Cardiac muscle cell (in vitro differentiated cells and primary cell): ENCODE measurements at regions not wholly inside any gene's neighbourhood (a gene's known extent, or its start where the extent isn't known, plus 50 kb on each side); places are given as distances from the start of the nearest gene placed in this dataset.
"Not testable (repeated sequence)": the region's sequence is repeated elsewhere in the genome, so short reads cannot be mapped to it uniquely, and the experiment has no call there.

Source experiments
- DNase-seq, 2 donors: peaks; one replicate each; pipeline versions ENCODE4 v3.0.0 to v3.0.0-alpha.2; 2010 to 2017; ENCODE audit warnings: low read depth in 1 of 2, low spot score in 1 of 2
- H3K27ac ChIP-seq: fragments of 200-600 bp; sonication (generic); 2 replicates; pipeline ENCODE4 v1.5.1; 2016
- H3K27me3 ChIP-seq: fragments of 200-600 bp; sonication (generic); 2 replicates; pipeline ENCODE4 v1.6.0; 2016; ENCODE audit warnings: control low read depth
- H3K36me3 ChIP-seq: fragments of 200-600 bp; sonication (generic); 2 replicates; pipeline ENCODE4 v1.5.1; 2016; ENCODE audit warnings: control low read depth
- H3K4me1 ChIP-seq: fragments of 200-600 bp; sonication (generic); 2 replicates; pipeline ENCODE4 v1.8.1; 2017; ENCODE audit warnings: low read depth, mild to moderate bottlenecking, mixed run types
- H3K4me3 ChIP-seq: fragments of 200-600 bp; sonication (generic); 2 replicates; pipeline ENCODE4 v1.5.1; 2016; ENCODE audit warnings: mild to moderate bottlenecking
- H3K9me3 ChIP-seq: fragments of 200-600 bp; sonication (generic); 2 replicates; pipeline ENCODE4 v1.5.1; 2017; ENCODE audit warnings: low read depth, mild to moderate bottlenecking, control low read depth
- TF ChIP-seq, protein P1 (sequence below): IDR thresholded peaks from 2 replicates; pipeline ENCODE4 v1.5.1; 2012; ENCODE audit warnings: low read depth, mild to moderate bottlenecking, low read length

DNA sequence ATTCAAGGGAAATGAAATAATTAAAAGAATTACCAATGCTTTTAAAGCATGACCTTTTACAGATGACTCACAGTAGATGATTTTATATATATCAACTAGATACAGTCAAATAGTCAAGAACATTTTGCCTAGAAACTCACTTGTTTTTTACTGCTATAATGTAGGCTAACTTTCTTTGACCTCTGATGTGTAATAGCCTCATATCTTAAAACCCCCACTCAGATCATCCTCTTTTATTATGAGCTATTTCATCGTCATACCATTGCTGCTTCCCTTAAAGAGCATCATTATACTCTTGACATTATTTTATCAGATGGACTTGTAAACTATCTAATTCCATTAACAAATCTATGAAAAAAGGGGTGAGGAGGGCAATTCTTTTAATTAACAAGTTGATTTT is 355.9 kb upstream of the AGA start:
- TF ChIP-seq, protein P1, sequence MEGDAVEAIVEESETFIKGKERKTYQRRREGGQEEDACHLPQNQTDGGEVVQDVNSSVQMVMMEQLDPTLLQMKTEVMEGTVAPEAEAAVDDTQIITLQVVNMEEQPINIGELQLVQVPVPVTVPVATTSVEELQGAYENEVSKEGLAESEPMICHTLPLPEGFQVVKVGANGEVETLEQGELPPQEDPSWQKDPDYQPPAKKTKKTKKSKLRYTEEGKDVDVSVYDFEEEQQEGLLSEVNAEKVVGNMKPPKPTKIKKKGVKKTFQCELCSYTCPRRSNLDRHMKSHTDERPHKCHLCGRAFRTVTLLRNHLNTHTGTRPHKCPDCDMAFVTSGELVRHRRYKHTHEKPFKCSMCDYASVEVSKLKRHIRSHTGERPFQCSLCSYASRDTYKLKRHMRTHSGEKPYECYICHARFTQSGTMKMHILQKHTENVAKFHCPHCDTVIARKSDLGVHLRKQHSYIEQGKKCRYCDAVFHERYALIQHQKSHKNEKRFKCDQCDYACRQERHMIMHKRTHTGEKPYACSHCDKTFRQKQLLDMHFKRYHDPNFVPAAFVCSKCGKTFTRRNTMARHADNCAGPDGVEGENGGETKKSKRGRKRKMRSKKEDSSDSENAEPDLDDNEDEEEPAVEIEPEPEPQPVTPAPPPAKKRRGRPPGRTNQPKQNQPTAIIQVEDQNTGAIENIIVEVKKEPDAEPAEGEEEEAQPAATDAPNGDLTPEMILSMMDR, result no peak

DNA sequence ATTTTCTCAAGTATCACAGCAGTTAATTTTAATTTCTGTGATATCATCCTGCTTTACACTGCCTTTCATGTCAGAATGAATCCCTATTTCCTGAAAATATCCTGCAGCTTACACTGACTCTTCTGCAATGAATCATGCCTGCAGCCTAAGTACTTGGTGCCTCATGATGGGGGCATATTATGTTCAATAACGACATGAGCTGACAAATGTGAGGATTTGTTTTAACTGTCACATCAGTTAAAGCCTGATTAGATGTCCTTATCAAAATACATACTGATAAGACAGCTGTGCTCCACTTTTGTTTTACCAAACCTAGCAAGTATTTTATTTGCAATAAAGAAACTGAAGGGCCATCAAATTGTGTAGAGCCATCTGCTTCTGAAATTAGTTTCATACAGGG is 359.9 kb upstream of the AGA start:
- Histone ChIP-seq H3K27ac (no peak overlapping the region), H3K9me3 (no peaks in the 10 kb centered on the region), H3K36me3 (no peaks in the 10 kb centered on the region), H3K27me3 (no peaks in the 10 kb centered on the region), H3K4me1 (no peaks in the 10 kb centered on the region), H3K4me3 (no peak overlapping the region)
- TF ChIP-seq, protein P1, result no peak
- DNase-seq, result no peak

More for the DNA sequence above, 355.9 kb upstream of the AGA start:
- Histone ChIP-seq H3K4me3 (no peak overlapping the region), H3K27ac (no peak overlapping the region), H3K27me3 (no peaks in the 10 kb centered on the region), H3K9me3 (no peaks in the 10 kb centered on the region), H3K4me1 (no peaks in the 10 kb centered on the region), H3K36me3 (no peaks in the 10 kb centered on the region)
- no peak for DNase-seq

DNA sequence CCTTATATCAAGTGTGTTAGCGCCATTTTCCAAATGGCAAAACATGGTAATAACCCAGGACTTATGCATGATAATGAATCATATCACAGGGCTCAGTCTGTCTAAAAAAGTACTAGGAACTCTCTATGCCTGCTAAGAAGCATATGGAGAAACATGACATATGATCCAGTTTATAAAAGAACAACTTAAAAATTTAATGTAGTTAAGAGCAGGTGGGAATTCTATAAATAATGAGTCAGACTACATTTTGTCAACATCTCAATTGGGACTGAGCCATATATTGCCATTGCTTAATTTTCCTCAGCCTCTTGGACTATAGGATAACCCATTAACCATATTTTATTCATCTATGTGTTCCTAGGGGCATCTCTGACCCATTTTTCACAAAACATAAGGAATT is 360.4 kb upstream of the AGA start:
- H3K4me3 ChIP-seq, result no peak overlapping the region
- no peaks in the 10 kb centered on the region for H3K9me3 ChIP-seq
- no peak overlapping the region for H3K27ac ChIP-seq
- H3K36me3 ChIP-seq, result no peaks in the 10 kb centered on the region
- DNase-seq, result no peak
- no peaks in the 10 kb centered on the region for H3K4me1 ChIP-seq
- TF ChIP-seq, protein P1, result no peak
- no peaks in the 10 kb centered on the region for H3K27me3 ChIP-seq

DNA sequence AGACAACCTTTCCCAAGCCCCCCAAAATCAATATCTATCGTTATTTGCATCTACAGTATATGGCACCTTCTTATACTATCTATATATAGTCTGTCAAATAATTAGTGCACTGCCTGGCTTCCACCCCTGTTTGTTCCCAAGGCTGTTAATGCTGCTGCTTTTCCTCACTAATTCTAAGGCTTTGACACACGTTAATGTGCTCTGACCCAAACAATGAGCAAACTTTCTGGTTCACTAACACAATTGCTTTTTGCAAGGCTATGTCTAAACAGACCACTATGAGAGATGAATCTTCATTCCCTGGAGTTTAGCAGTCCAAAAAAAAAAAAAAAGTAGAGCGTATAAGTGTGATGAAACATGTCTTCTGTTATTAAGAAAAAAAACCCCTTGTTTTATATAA is 360.9 kb upstream of the AGA start:
- Histone ChIP-seq H3K4me1 (no peaks in the 10 kb centered on the region), H3K9me3 (no peaks in the 10 kb centered on the region), H3K27me3 (no peaks in the 10 kb centered on the region), H3K27ac (no peak overlapping the region), H3K4me3 (no peak overlapping the region), H3K36me3 (no peaks in the 10 kb centered on the region)
- TF ChIP-seq, protein P1, result no peak
- no peak for DNase-seq

DNA sequence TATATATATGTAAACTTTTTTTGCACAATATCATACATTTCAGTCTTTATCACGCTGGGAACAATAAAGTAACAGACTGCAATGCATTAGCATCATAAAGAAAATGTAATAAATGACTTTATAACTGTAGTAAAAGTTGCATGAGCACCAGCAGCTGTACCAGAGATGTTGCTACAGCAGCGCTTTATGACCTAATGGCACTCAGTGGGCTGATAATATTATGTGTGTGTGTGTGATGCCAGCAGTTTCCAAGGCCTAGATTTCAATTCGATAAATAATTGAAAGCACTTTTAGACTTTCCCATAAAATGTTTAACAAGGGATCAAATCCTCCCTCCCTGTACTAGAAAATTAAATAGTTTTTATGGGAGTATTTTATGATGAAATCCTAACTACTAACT is 367.6 kb upstream of the AGA start:
- Histone ChIP-seq H3K4me1 (no peaks in the 10 kb centered on the region), H3K9me3 (no peaks in the 10 kb centered on the region), H3K36me3 (no peaks in the 10 kb centered on the region), H3K27ac (no peak overlapping the region), H3K4me3 (no peak overlapping the region), H3K27me3 (no peaks in the 10 kb centered on the region)
- TF ChIP-seq, protein P1, result no peak
- no peak for DNase-seq

DNA sequence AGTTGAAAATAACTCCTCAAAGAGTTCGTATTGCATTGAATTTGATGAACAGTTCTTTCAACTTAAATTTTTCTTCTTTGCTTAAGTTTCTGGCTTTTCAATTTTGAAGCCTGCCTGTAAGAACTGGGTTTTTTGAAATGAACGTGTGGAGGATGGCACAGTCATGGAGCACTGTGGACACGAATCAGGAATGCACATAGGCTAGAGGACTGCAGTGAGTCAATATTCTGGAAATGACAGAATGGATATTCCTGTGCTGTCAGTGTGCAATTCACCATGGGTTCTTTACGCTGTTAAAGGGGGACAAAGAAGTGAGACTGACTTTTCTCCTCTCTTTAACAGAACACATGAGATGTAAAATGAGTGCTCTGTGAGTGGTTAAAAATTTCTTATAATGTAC is 368.0 kb upstream of the AGA start:
- Histone ChIP-seq H3K4me3 (no peak overlapping the region), H3K4me1 (no peaks in the 10 kb centered on the region), H3K27me3 (no peaks in the 10 kb centered on the region), H3K27ac (no peak overlapping the region), H3K36me3 (no peaks in the 10 kb centered on the region), H3K9me3 (no peaks in the 10 kb centered on the region)
- TF ChIP-seq, protein P1, result no peak
- DNase-seq, result no peak

DNA sequence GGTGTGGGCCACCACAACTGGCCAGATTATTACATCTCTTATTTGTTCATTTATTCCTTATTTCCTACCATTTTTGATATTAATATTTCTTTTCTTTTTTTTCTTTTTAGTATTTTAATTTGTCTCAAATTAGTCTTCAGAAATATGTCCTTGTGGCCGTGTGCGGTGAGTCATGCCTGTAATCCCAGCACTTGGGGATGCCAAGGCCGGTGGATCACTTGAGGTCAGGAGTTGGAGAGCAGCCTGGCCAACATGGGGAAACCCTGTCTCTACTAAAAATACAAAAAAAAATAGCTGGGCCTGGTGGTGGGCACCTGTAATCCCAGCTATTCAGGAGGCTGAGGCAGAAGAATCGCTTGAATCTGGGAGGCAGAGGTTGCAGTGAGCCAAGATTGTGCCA is 376.2 kb upstream of the AGA start:
- not testable (repeated sequence) for H3K27ac ChIP-seq, H3K4me1 ChIP-seq, H3K9me3 ChIP-seq, DNase-seq, H3K4me3 ChIP-seq, H3K27me3 ChIP-seq, H3K36me3 ChIP-seq
